ENCODE measurements at regions not wholly inside any gene's neighbourhood (a gene's known extent, or its start where the extent isn't known, plus 50 kb on each side); places are given as distances from the start of the nearest gene placed in this dataset.
"Not testable (repeated sequence)": the region's sequence is repeated elsewhere in the genome, so short reads cannot be mapped to it uniquely, and the experiment has no call there.

DNA sequence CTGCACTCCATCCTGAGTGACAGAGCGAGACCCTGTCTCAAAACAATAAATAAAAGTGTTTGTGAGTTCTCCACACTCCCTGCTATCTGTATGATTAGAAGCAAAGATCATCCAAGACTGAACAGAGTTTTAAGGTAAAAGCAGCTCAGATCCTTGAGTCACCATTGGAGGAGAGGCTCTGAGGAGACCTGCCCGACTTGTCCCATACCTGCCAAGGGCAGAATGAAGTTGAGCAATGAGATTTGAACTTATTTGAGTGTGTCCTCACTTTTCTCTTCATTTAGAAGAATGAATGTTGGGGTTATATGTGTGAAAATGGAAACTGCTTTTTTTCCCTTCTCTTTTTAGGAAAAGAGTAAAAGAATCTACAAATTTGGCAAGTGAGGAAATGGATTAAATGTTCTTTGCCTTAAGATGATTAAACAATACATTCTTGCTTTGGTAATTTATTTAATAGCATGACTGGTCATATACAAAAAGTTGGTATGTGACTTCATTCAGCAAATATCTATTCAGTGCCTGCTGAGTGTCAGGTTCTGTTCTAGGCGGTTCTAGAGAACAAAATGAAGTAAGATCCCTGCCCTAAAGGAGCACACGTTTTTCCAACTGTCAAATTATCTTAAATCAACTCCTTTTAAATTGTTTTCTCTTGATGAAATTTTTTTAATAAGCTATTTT lies 195.7 kb downstream of the ALDH8A1 start:
- TF ChIP-seq, protein P1, sequence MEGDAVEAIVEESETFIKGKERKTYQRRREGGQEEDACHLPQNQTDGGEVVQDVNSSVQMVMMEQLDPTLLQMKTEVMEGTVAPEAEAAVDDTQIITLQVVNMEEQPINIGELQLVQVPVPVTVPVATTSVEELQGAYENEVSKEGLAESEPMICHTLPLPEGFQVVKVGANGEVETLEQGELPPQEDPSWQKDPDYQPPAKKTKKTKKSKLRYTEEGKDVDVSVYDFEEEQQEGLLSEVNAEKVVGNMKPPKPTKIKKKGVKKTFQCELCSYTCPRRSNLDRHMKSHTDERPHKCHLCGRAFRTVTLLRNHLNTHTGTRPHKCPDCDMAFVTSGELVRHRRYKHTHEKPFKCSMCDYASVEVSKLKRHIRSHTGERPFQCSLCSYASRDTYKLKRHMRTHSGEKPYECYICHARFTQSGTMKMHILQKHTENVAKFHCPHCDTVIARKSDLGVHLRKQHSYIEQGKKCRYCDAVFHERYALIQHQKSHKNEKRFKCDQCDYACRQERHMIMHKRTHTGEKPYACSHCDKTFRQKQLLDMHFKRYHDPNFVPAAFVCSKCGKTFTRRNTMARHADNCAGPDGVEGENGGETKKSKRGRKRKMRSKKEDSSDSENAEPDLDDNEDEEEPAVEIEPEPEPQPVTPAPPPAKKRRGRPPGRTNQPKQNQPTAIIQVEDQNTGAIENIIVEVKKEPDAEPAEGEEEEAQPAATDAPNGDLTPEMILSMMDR (IDR thresholded peaks at IDR 0.05; ENCODE audit: unreplicated experiment): no peak
- no peaks in the 10 kb centered on the region for H3K9me3 Mint-ChIP-seq (ENCODE audit: low read depth)
- peaks cover 35% of the 10 kb centered on the region for H3K4me1 Mint-ChIP-seq (ENCODE audit: low read depth)
- peaks cover 1% of the 10 kb centered on the region for H3K36me3 Mint-ChIP-seq (ENCODE audit: insufficient read depth)
- H3K4me3 Mint-ChIP-seq (ENCODE audit: low read depth): no peak overlapping the region
- DNase-seq (ENCODE audit: low spot score, unreplicated experiment): no peak
- H3K27me3 Mint-ChIP-seq: no peaks in the 10 kb centered on the region
- peak overlapping the region; percentile 74 for H3K27ac Mint-ChIP-seq

DNA sequence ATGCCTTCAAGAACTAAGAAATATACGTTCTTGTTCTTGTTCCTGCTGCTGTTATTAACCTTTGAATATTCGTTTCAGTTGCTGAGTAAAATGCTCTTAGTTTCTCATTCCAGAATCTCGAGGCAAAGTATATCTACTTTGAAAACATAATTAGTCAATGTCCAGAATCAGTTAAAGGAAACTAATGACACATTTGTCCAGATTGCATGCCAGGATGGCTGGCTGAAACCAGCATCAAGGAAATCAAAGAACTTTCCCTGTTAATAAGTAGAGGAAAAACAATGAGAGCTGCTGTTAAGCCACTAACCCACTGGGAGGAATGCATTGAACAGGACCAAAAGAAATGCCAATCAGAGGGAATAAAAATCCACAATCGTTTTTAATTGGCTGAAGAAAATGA lies 196.9 kb downstream of the ALDH8A1 start:
- Mint-ChIP-seq H3K4me3 (ENCODE audit: low read depth) (peak overlapping the region; percentile 50), H3K4me1 (ENCODE audit: low read depth) (peaks cover 26% of the 10 kb centered on the region), H3K9me3 (ENCODE audit: low read depth) (no peaks in the 10 kb centered on the region), H3K36me3 (ENCODE audit: insufficient read depth) (peaks cover 1% of the 10 kb centered on the region), H3K27me3 (no peaks in the 10 kb centered on the region), H3K27ac (peak overlapping the region; percentile 98)
- TF ChIP-seq, protein P1 (IDR thresholded peaks at IDR 0.05; ENCODE audit: unreplicated experiment): no peak
- DNase-seq (ENCODE audit: low spot score, unreplicated experiment): no peak

DNA sequence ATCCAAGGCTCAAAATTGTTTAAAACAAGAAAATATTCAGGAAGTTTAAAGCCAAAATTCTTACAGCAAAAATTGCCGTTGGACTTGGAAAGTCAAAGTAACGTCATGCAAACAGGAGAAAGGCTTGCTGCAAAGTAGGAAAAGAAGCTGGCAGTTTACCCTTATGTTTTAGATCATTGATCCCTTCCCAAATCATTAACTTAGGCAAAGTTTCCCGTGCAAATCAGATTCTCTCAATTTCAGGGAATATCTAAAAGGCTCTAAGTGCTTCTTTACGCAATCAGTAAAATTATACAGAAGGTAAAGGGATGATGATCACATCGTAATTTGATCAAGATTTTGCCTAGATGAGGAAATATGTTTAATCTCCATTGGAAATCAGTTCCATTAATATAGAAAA lies 197.5 kb downstream of the ALDH8A1 start:
- peak overlapping the region; percentile 50 for H3K4me3 Mint-ChIP-seq (ENCODE audit: low read depth)
- H3K36me3 Mint-ChIP-seq (ENCODE audit: insufficient read depth): peaks cover 1% of the 10 kb centered on the region
- TF ChIP-seq, protein P1 (IDR thresholded peaks at IDR 0.05; ENCODE audit: unreplicated experiment): no peak
- DNase-seq (ENCODE audit: low spot score, unreplicated experiment): no peak
- peaks cover 24% of the 10 kb centered on the region for H3K4me1 Mint-ChIP-seq (ENCODE audit: low read depth)
- no peaks in the 10 kb centered on the region for H3K9me3 Mint-ChIP-seq (ENCODE audit: low read depth)
- H3K27me3 Mint-ChIP-seq: no peaks in the 10 kb centered on the region
- H3K27ac Mint-ChIP-seq: peak overlapping the region; percentile 98

DNA sequence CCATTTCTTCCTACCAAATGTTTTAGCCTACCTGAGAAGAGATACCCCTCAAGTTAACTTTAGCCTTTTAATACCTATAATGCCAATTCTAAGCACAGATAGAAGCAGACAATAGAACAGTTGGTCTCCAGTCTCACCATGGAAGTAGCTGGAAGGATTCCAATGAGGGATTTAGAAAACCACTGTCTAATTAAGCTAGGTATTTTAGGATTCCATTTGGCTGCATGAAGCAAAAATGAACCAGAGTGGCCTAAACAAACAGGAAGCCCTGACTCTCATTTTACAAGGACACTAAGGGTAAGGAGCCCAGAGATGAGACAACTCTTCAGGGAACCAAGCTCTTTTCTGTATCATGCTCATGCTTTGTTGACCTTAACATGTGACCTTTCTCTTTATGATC lies 199.2 kb downstream of the ALDH8A1 start:
- TF ChIP-seq, protein P1 (IDR thresholded peaks at IDR 0.05; ENCODE audit: unreplicated experiment): no peak
- no peak overlapping the region for H3K4me3 Mint-ChIP-seq (ENCODE audit: low read depth)
- peaks cover 24% of the 10 kb centered on the region for H3K4me1 Mint-ChIP-seq (ENCODE audit: low read depth)
- peaks cover 1% of the 10 kb centered on the region for H3K36me3 Mint-ChIP-seq (ENCODE audit: insufficient read depth)
- no peak overlapping the region for H3K27ac Mint-ChIP-seq
- no peaks in the 10 kb centered on the region for H3K9me3 Mint-ChIP-seq (ENCODE audit: low read depth)
- no peak for DNase-seq (ENCODE audit: low spot score, unreplicated experiment)
- no peaks in the 10 kb centered on the region for H3K27me3 Mint-ChIP-seq

DNA sequence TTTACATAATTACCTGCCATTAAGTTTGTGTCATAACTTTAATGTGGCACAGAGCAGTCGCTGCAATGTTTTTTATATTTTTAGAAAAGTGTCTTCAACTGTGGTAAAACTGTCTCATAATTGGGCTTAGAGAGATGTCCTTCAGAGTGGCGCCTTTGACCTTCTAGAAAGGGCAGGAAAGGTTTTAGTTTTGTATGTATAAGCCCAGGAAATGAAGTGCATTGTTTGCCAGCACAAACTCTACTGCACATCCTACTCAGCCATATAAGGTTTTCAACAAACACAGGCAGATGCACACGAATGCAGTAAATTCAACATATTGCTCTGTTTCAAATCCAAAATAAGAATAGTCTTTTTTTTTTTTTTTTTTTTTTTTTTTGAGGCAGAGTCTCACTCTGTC lies 201.4 kb downstream of the ALDH8A1 start:
- Mint-ChIP-seq H3K9me3 (ENCODE audit: low read depth) (no peaks in the 10 kb centered on the region), H3K27me3 (no peaks in the 10 kb centered on the region), H3K27ac (no peak overlapping the region), H3K36me3 (ENCODE audit: insufficient read depth) (no peaks in the 10 kb centered on the region), H3K4me3 (ENCODE audit: low read depth) (no peak overlapping the region), H3K4me1 (ENCODE audit: low read depth) (peaks cover 27% of the 10 kb centered on the region)
- TF ChIP-seq, protein P1 (IDR thresholded peaks at IDR 0.05; ENCODE audit: unreplicated experiment): no peak
- no peak for DNase-seq (ENCODE audit: low spot score, unreplicated experiment)

DNA sequence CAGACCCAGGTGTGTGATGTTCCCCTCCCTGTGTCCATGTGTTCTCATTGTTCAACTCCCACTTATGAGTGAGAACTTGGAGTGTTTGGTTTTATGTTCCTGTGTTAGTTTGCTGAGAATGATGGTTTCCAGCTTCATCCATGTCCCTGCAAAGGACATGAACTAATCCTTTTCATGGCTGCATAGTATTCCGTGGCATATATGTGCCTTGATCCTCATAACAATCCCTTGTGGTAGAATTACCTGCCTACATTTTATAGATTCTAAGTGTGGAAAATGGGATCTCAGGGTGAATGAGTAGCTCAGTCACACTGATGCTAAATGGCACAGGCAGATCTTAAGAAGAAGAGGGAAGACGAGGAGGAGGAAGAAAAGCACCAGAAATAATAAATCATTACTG lies 202.7 kb downstream of the ALDH8A1 start:
- H3K27ac Mint-ChIP-seq; H3K9me3 Mint-ChIP-seq (ENCODE audit: low read depth); H3K4me3 Mint-ChIP-seq (ENCODE audit: low read depth); H3K36me3 Mint-ChIP-seq (ENCODE audit: insufficient read depth); DNase-seq (ENCODE audit: low spot score, unreplicated experiment); H3K27me3 Mint-ChIP-seq: not testable (repeated sequence)
- peaks cover 15% of the 10 kb centered on the region for H3K4me1 Mint-ChIP-seq (ENCODE audit: low read depth)
